NCI-H146 (cell line): ENCODE measurements at regions not wholly inside any gene's neighbourhood (a gene's known extent, or its start where the extent isn't known, plus 50 kb on each side); places are given as distances from the start of the nearest gene placed in this dataset.
A peak's percentile ranks its signal among the peaks of the same experiment; 100 is the strongest.

ENCODE experiments used
- DNase-seq: peaks from one replicate; lab custom pipeline; 2025; lab: John Stamatoyannopoulos, UW

DNA sequence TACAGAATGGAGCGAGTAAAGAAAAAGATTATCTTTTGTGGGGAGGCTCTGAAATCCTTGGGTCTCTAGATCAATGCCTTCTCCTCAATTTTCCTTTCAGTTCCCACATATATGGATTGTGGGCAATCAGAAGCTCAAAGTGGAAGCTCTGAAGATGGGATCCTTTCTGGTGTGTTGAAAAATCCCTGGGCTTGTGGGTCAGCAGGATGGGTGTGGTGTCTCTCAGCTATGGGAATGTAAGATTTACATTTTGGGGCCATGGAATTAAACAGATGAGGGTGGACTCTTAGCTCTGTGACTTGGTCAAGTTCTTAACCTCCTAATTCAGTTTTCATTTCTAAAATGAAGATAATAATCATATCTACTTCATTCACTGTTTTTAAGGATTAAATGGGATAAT is 231.9 kb upstream of the CA10 start:
- DNase-seq, result no peak

DNA sequence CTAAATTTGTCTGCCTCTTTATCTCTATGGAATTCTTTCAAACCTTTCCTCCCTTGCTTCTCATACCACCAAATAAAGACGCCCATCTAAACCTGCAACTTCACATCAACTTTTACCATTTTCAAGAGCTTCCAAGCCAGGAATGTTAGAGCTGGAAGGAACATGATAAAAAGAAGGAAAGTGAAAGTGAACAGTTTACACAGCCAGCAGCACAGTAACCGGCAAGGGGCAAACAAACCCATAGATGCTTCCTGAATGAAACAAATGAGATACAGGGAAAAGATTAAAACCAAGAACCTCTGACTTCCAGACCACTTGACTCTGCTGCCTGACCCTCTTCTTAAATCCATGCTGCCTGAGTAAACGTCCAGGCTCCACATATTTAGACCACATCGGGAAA is 231.1 kb upstream of the CA10 start:
- no peak for DNase-seq

DNA sequence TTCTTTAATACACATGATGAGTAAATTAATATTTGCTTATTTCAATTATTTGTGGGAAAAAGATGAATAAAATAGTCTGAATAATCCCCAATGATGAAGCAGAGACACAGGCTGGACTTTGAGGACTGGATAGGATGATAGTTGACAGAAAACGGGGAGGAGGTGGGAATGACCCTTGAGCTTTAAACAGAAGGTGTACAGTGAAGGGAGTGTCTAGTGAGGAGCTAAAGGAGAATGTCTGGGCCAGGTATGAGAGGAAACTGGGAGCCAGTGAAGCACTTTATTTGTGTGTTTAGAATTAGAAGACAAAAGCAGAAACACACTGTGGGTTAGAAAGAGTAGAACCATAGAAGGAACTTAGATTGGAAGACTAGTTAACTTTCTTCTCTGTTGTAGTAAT is 230.4 kb upstream of the CA10 start:
- DNase-seq, result no peak

DNA sequence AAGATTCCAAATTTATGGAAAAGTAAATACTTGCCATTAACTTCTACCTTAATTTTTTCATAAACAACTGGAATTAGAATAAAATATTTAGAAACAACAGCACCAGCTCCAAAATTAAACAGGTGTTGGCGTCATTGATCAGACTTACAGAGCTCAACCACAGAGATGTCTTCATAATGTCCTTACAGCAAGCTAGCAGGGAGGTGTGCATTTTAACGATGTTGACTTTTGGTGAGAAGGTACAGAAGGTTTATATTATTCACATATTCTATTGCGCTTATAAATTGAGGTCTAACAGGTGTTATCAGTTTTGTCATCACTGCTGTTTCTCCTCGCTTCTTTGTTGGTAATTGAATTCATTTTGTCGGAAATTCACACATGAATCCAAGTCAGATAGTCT is 226.2 kb upstream of the CA10 start:
- DNase-seq, result no peak

DNA sequence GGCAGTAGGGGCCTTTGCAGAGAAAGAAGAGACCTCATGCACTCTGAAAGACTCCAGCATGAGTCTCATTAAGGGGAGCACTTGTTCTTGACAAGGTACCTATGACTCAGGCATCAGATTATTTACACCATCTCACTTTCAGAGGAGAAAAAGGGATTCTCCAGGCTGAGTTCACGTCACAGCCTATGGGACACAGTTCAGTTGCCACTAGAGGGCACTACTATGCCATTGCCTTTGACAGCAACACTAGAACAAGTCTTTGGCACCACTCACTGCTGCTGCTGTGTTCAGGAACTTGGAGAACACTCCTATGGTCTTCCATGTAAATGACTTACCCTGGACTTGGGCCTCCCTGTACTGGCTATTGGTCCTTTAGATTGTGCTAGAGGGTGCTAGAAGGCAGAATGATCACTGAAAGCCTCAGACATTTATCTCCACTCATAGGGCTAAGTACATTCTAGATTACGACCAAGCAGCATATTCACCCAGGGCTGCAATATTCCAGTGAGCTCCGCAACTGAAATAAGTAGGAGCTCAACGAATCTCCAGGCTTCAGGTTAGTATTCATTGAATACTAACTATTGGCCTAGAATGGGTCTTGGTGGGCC is 225.1 kb upstream of the CA10 start:
- DNase-seq, result peak; percentile 29

- no peak for DNase-seq
Measured at GRCh38 chr17:52378860-52379259, 220.3 kb upstream of the CA10 start.

- DNase-seq, result no peak
Measured at GRCh38 chr17:52376137-52376536, 217.6 kb upstream of the CA10 start.

DNA sequence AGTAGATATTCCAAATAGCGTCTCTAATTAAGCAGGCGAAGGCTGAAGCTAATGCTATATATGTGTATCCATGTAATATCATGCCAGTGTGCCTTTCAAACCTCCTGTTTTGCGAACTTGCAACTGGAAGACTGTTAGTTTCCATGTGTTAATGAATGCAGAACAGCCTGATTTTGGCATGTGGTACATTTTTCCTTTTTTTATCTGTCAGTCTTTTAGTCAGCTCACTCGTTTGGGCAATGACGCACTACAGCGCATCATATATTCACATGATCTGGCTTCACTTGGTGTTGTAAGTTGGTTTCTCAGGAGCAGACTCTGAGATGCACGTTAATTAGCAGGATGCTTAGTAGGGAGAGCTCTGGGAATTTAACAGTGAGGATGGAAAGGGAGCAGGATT is 210.4 kb upstream of the CA10 start:
- no peak for DNase-seq

DNA sequence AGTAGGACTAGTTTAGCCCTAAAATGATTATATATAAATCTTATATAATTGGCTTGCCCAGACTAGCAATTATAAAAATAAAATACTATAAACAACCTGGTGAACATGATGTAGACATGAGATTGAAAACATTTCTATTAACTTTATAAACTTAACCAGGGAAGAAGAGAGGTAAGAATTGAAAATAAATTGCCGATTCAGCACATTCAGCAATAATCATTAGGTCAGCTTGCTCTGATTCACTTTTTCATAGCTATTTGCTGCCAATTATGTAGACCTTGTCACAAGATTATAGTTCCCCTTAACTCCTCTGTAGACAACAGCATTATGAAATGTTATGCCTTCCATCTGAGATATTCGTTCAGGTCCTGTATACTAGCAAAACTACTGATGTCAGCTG is 199.3 kb upstream of the CA10 start:
- no peak for DNase-seq

DNA sequence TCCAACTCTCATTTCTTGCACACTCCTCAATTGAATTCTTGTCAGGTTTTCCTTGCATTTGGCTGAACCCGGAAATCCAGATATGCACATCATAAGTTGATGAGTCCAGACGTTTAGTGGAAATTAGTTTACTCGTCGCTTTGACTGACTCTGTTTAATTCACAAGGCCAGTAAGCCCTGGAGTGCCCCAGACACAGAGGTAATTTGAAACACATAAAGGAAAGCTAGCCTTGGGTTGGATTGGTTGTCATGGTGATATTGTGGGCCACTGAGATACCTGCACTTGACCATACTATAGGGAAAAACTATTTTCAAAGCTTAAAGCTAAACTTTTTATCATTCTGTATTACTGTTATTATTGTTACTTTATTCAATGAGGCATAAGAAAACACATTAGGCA is 178.3 kb upstream of the CA10 start:
- no peak for DNase-seq

DNA sequence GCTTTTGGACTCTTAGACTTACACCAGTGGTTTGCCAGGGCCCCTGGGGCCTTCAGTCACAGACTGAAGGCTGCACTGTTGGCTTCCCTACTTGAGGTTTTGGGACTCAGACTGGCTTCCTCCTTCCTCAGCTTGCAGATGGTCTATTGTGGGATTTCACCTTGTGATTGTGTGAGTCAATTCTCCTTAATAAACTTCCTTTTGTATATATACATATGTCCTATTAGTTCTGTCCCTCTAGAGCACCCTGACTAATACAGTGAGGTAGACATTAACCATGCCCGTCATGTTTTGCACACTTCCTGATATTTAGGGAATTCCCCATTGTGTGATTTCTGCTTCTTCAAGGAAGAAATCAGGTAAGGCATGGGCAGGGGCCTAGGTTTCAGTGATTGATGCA is 147.8 kb upstream of the CA10 start:
- no peak for DNase-seq

GRCh38 chr17:52298881-52299280 is 140.4 kb upstream of the CA10 start:
- no peak for DNase-seq

DNA sequence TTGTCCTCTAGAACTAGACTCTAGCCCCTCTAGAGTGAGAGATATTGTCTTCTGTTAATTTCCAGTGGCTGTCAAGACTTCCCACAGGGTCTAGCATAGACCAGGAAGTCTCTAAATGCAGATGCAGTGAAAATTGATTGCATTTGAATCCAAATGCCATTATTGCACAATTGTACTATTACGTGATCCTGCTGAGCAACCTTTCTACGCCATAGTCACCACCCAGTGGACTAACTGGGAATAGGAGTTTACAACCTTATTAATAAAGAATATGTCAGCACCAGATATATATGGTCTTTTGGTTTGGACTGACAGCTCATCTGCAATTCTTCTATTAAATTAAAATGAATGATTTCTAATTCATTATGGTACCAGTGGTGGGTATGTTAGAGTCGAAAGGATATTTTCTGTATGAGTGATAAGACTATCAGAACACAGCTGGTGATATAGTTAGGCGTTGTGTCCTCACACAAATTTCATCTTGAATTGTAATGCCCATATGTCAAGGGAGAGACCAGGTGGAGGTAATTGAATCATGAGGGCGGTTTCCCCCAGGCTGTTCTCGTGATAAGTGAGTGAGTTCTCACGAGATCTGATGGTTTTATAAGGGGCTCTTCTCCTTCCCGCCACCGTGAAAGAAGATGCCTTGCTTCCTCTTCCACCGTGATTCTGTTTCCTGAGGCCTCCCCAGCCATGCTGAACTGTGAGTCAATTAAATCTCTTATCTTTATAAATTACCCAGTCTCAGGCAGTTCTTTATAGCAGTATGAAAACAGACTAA is 138.9 kb upstream of the CA10 start:
- DNase-seq, result no peak

GRCh38 chr17:52294301-52294700 is 135.8 kb upstream of the CA10 start:
- no peak for DNase-seq

DNA sequence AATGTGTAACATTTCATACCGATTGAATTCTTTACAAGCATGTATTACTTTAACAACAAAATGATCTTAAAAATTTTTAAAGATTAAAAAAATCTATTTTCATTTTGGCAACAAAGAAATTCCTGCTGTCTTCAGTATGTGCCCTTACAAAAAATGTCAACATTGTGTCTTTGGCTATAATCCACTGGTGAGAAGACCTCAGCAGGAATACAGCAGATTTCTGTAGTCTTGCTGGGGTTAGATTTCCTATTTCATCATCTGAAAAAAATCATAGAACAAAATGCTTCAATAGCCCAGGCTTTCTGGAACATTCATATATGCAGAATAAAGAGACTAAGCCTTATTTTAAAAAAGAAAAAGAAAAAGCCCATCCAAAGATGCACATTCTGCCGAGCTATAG is 129.1 kb upstream of the CA10 start:
- DNase-seq, result no peak

GRCh38 chr17:52283872-52284271 is 125.4 kb upstream of the CA10 start:
- DNase-seq, result no peak

GRCh38 chr17:52276381-52277008 is 118.0 kb upstream of the CA10 start:
- no peak for DNase-seq

DNA sequence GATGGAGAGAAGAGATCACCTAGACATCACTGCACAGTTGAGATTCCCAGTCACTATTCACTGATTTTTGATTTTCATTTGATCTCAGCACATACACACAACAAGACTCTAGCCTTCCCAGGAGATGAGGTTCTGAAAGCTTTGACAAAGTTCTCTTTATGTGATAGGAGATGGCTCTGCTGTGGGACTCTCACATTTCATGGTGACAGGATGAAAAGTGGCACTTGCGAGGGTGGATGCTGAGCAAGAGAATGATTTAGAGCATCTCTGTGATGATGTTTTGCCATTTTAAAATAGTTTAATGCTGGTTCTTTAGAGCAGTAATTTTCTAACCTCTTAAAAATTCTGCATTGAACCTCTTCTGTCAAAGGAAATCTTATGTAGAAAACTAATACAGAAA is 113.3 kb upstream of the CA10 start:
- DNase-seq, result no peak

DNA sequence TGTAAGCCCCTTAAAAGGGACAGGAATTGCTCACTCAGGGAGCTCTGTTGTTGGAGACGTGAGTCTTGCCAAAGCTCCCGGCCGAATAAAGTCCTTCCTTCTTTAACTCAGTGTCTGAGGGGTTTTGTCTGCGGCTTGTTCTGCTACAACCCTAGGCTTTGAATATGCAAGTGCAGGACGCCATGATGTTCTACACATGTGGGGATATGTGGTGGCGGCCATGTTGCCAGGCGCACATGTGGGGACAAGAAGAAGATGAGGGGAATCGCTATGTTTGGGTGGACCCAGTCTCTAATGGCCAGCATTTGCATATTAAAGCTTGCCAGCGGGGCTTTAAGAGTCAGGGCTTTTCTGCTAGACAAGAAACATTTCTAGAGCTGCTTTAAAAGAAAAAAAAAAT is 96.8 kb upstream of the CA10 start:
- DNase-seq, result no peak

- no peak for DNase-seq
Measured at GRCh38 chr17:52244689-52245088, 86.2 kb upstream of the CA10 start.

GRCh38 chr17:52242268-52242667 is 83.8 kb upstream of the CA10 start:
- no peak for DNase-seq

GRCh38 chr17:52237151-52237550 is 78.6 kb upstream of the CA10 start:
- no peak for DNase-seq

- DNase-seq, result no peak
Measured at GRCh38 chr17:52235516-52235915, 77.0 kb upstream of the CA10 start.

- no peak for DNase-seq
Measured at GRCh38 chr17:52233632-52234031, 75.1 kb upstream of the CA10 start.
